H9 (cell line): ENCODE measurements at regions not wholly inside any gene's neighbourhood (a gene's known extent, or its start where the extent isn't known, plus 50 kb on each side); places are given as distances from the start of the nearest gene placed in this dataset.

Experiments used
- DNase-seq: peaks from one replicate; pipeline ENCODE4 v3.0.0-alpha.2; 2017
- H2AFZ ChIP-seq: one replicate; pipeline ENCODE4 v1.6.1; 2013; ENCODE audit warnings: mild to moderate bottlenecking, low read length, control low read depth, moderate library complexity
- H2AK5ac ChIP-seq: 2 replicates; pipeline ENCODE4 v1.6.1; 2013; ENCODE audit warnings: low read length, control low read depth, mixed read lengths; ENCODE audit not compliant: insufficient read length
- H2BK120ac ChIP-seq: one replicate; pipeline ENCODE4 v1.6.1; 2013; ENCODE audit warnings: low read depth, mild to moderate bottlenecking, low read length, control low read depth, inconsistent platforms; ENCODE audit not compliant: poor library complexity, severe bottlenecking
- H2BK12ac ChIP-seq: 2 replicates; pipeline ENCODE4 v1.6.1; 2013; ENCODE audit warnings: low read length, control low read depth, mixed read lengths, low read depth; ENCODE audit not compliant: insufficient read length
- H2BK15ac ChIP-seq: 2 replicates; pipeline ENCODE4 v1.6.1; 2013; ENCODE audit warnings: low read depth, low read length, control low read depth
- H2BK20ac ChIP-seq: one replicate; pipeline ENCODE4 v1.6.1; 2013; ENCODE audit warnings: low read depth, mild to moderate bottlenecking, low read length, control low read depth, inconsistent platforms; ENCODE audit not compliant: poor library complexity, severe bottlenecking
- H2BK5ac ChIP-seq: 2 replicates; pipeline ENCODE4 v1.6.1; 2013; ENCODE audit warnings: low read length, control low read depth, mixed read lengths; ENCODE audit not compliant: insufficient read length
- H3K14ac ChIP-seq: 2 replicates; pipeline ENCODE4 v1.6.1; 2013; ENCODE audit warnings: low read length, control low read depth; ENCODE audit not compliant: insufficient read depth
- H3K18ac ChIP-seq: 2 replicates; pipeline ENCODE4 v1.6.1; 2013; ENCODE audit warnings: low read depth, mild to moderate bottlenecking, mixed read lengths, low read length, control low read depth; ENCODE audit not compliant: insufficient read length
- H3K23ac ChIP-seq: 2 replicates; pipeline ENCODE4 v1.6.1; 2013; ENCODE audit warnings: low read length, control low read depth, mixed read lengths, low read depth; ENCODE audit not compliant: insufficient read length
- H3K23me2 ChIP-seq: 2 replicates; pipeline ENCODE4 v1.6.1; 2013; ENCODE audit warnings: low read depth, mild to moderate bottlenecking, mixed read lengths, low read length, control low read depth; ENCODE audit not compliant: insufficient read length, poor library complexity, severe bottlenecking
- H3K27ac ChIP-seq: 2 replicates; pipeline ENCODE4 v1.5.1; 2013; ENCODE audit warnings: low read length, control low read depth, mixed read lengths, low read depth; ENCODE audit not compliant: insufficient read length
- H3K27me3 ChIP-seq: 2 replicates; pipeline ENCODE4 v1.6.1; 2013; ENCODE audit warnings: low read length, control low read depth, inconsistent platforms; ENCODE audit not compliant: insufficient read depth
- H3K4ac ChIP-seq: 2 replicates; pipeline ENCODE4 v1.6.1; 2013; ENCODE audit warnings: low read depth, mild to moderate bottlenecking, control low read depth, inconsistent platforms, low read length, moderate library complexity
- H3K4me1 ChIP-seq: 2 replicates; pipeline ENCODE4 v1.6.1; 2013; ENCODE audit warnings: low read length, control low read depth, inconsistent platforms; ENCODE audit not compliant: insufficient read depth
- H3K4me2 ChIP-seq: 2 replicates; pipeline ENCODE4 v1.6.1; 2013; ENCODE audit warnings: low read length, control low read depth, mixed read lengths; ENCODE audit not compliant: insufficient read length, insufficient read depth
- H3K56ac ChIP-seq: 2 replicates; pipeline ENCODE4 v1.6.1; 2013; ENCODE audit warnings: low read depth, mild to moderate bottlenecking, mixed read lengths, low read length, control low read depth; ENCODE audit not compliant: insufficient read length
- H3K79me1 ChIP-seq: 2 replicates; pipeline ENCODE4 v1.6.1; 2013; ENCODE audit warnings: low read depth, mild to moderate bottlenecking, moderate library complexity, low read length, control low read depth, inconsistent platforms; ENCODE audit not compliant: insufficient read depth, poor library complexity, severe bottlenecking
- H3K79me2 ChIP-seq: 2 replicates; pipeline ENCODE4 v1.6.1; 2013; ENCODE audit warnings: low read length, control low read depth, inconsistent platforms; ENCODE audit not compliant: insufficient read depth
- H3K9ac ChIP-seq: 2 replicates; pipeline ENCODE4 v1.6.1; 2013; ENCODE audit warnings: low read length, control low read depth, mixed read lengths; ENCODE audit not compliant: insufficient read length; ENCODE audit errors: extremely low read depth
- H3K9me3 ChIP-seq: one replicate; pipeline ENCODE4 v1.6.1; 2013; ENCODE audit warnings: low read depth, low read length, inconsistent platforms; ENCODE audit not compliant: control insufficient read depth
- H3T11ph ChIP-seq: one replicate; pipeline ENCODE4 v1.6.1; 2013; ENCODE audit warnings: mild to moderate bottlenecking, low read length, control low read depth, inconsistent platforms
- H4K20me1 ChIP-seq: one replicate; pipeline ENCODE4 v1.6.1; 2013; ENCODE audit not compliant: control insufficient read depth, insufficient read length, insufficient read depth
- H4K5ac ChIP-seq: 2 replicates; pipeline ENCODE4 v1.6.1; 2013; ENCODE audit warnings: low read depth, mild to moderate bottlenecking, mixed read lengths, low read length, control low read depth; ENCODE audit not compliant: insufficient read length
- H4K8ac ChIP-seq: replicated peaks from 2 replicates; pipeline ENCODE4 v1.6.1; 2013; ENCODE audit warnings: low read length, control low read depth, mixed read lengths, low read depth; ENCODE audit not compliant: insufficient read length
- H4K91ac ChIP-seq: 2 replicates; pipeline ENCODE4 v1.6.1; 2013; ENCODE audit warnings: low read depth, mild to moderate bottlenecking, moderate library complexity, mixed read lengths, low read length, control low read depth; ENCODE audit not compliant: insufficient read length
- H3K27ac Mint-ChIP-seq, 3 experiments: 2 replicates in 2 of 3; 3 replicates in 1 of 3; pipeline ENCODE4 v1.8.0; 2020 to 2021; ENCODE audit warnings: mixed read lengths in 3 of 3, mild to moderate bottlenecking in 1 of 3, moderate library complexity in 1 of 3
- H3K27me3 Mint-ChIP-seq: 2 replicates; pipeline ENCODE4 v1.8.0; 2021; ENCODE audit warnings: low read depth, mild to moderate bottlenecking, moderate library complexity, mixed read lengths
- H3K36me3 Mint-ChIP-seq, 3 experiments: 2 replicates in 2 of 3; 3 replicates in 1 of 3; pipeline ENCODE4 v1.8.0; 2020 to 2021; ENCODE audit warnings: low read depth in 3 of 3, mixed read lengths in 3 of 3; ENCODE audit not compliant: insufficient read depth in 1 of 3
- H3K4me1 Mint-ChIP-seq, 2 experiments: 2 replicates each; pipeline ENCODE4 v1.8.0; 2020; ENCODE audit warnings: mixed read lengths in 2 of 2
- H3K4me3 Mint-ChIP-seq, 2 experiments: 2 replicates in 1 of 2; 3 replicates in 1 of 2; pipeline ENCODE4 v1.8.0; 2020 to 2021; ENCODE audit warnings: mild to moderate bottlenecking in 2 of 2, mixed read lengths in 2 of 2, moderate library complexity in 1 of 2
- H3K9me3 Mint-ChIP-seq, 2 experiments: 2 replicates in 1 of 2; 3 replicates in 1 of 2; pipeline ENCODE4 v1.8.0; 2020; ENCODE audit warnings: mild to moderate bottlenecking in 2 of 2, mixed read lengths in 2 of 2, moderate library complexity in 1 of 2
- CTCF ChIP-seq: fragments of 200-600 bp; sonication (generic); conservative IDR thresholded peaks from 3 replicates; pipeline ENCODE4 v1.8.0; 2021; ENCODE audit warnings: antibody characterized with exemption, mild to moderate bottlenecking
- WGBS: extraction: QIAGEN DNeasy Blood & Tissue Kit; methylation state at CpG from one replicate; pipeline ENCODE4 v1.1.7; 2013; ENCODE audit warnings: missing lambda C conversion rate, low lambda C conversion rate, mixed read lengths; ENCODE audit not compliant: insufficient read length; ENCODE audit errors: extremely low coverage; 5-methylcytosine and 5-hydroxymethylcytosine counted together

- no peak overlapping the region for H2BK15ac ChIP-seq
- no peak overlapping the region for H3K18ac ChIP-seq
- no peak overlapping the region for H3K56ac ChIP-seq
- H3K23me2 ChIP-seq = peaks cover 5% of the 10 kb centered on the region
- Mint-ChIP-seq H3K36me3 (peaks cover 13 to 19% (median 14%) of the 10 kb centered on the region in 3 experiments), H3K27me3 (peaks cover 12% of the 10 kb centered on the region), H3K4me1 (peaks cover 23 to 34% of the 10 kb centered on the region in 2 experiments), H3K4me3 (no peak overlapping the region), H3K27ac (no peak overlapping the region), H3K9me3 (peaks cover 17% of the 10 kb centered on the region in 2 experiments)
- no peaks in the 10 kb centered on the region for H3K79me2 ChIP-seq
- H3K9ac ChIP-seq = no peak overlapping the region
- no peak overlapping the region for H3K14ac ChIP-seq
- H4K5ac ChIP-seq = no peak overlapping the region
- H3K4me2 ChIP-seq = no peak overlapping the region
- no peaks in the 10 kb centered on the region for H3K9me3 ChIP-seq
- H4K91ac ChIP-seq = no peak overlapping the region
- no peak overlapping the region for H4K8ac ChIP-seq
- H3K79me1 ChIP-seq = no peaks in the 10 kb centered on the region
- no peaks in the 10 kb centered on the region for H3K27me3 ChIP-seq
- H2BK5ac ChIP-seq = no peak overlapping the region
- WGBS = no CpG with 5 or more reads among the region's 2 CpGs
- no peak overlapping the region for H3T11ph ChIP-seq
- no peak overlapping the region for H2AK5ac ChIP-seq
- no peak overlapping the region for H2BK120ac ChIP-seq
- no peaks in the 10 kb centered on the region for H4K20me1 ChIP-seq
- no peak overlapping the region for H2BK20ac ChIP-seq
- DNase-seq = no peak
- no peak overlapping the region for H3K27ac ChIP-seq
- no peak overlapping the region for H2BK12ac ChIP-seq
- no peaks in the 10 kb centered on the region; the same call in 1 of the 2 replicates for H3K4me1 ChIP-seq
- no peak overlapping the region for H3K4ac ChIP-seq
- H2AFZ ChIP-seq = no peak overlapping the region
- H3K23ac ChIP-seq = no peak overlapping the region
- TF ChIP-seq CTCF = no peak
Observed at GRCh38 chr13:106344342-106344741, 191.1 kb downstream of the EFNB2 start.
